Peyer's patch (tissue), 4 donors: ENCODE measurements at regions not wholly inside any gene's neighbourhood (a gene's known extent, or its start where the extent isn't known, plus 50 kb on each side); places are given as distances from the start of the nearest gene placed in this dataset.

Source experiments
- CTCF ChIP-seq, 6 experiments: fragments of 450-650 bp in 4 of 6; fragments of 200-600 bp in 2 of 6; sonication (generic) in 1 of 6; IDR thresholded peaks; one replicate each; pipeline ENCODE4 v1.5.1; 2017 to 2019; ENCODE audit warnings: antibody characterized with exemption in 6 of 6, mild to moderate bottlenecking in 3 of 6, moderate library complexity in 1 of 6
- POLR2A ChIP-seq, 2 donors: fragments of 450-650 bp; IDR thresholded peaks; one replicate each; pipeline ENCODE4 v1.5.1; 2017; ENCODE audit warnings: antibody characterized with exemption in 2 of 2, mild to moderate bottlenecking in 2 of 2, moderate library complexity in 2 of 2

- TF ChIP-seq CTCF (IDR thresholded peaks at IDR 0.05) (no peak), POLR2A (IDR thresholded peaks at IDR 0.05) (no peak)
Measured at GRCh38 chr1:218815076-218815475, 358.6 kb upstream of the LYPLAL1 start.
